Smooth muscle cell (in vitro differentiated cells): ENCODE measurements at regions not wholly inside any gene's neighbourhood (a gene's known extent, or its start where the extent isn't known, plus 50 kb on each side); places are given as distances from the start of the nearest gene placed in this dataset.

Source experiments
- DNase-seq: peaks from one replicate; lab custom pipeline; 2025; ENCODE audit not compliant: unreplicated experiment; lab: John Stamatoyannopoulos, UW
- H2AFZ ChIP-seq: fragments of 200-600 bp; sonication (generic); 2 replicates; pipeline ENCODE4 v1.6.0; 2016; ENCODE audit warnings: antibody characterized with exemption, low read depth, mild to moderate bottlenecking
- H3F3A ChIP-seq: fragments of 200-600 bp; sonication (generic); 2 replicates; pipeline ENCODE4 v1.6.0; 2017; ENCODE audit warnings: antibody characterized with exemption, low read depth
- H3K27ac ChIP-seq: fragments of 200-600 bp; sonication (generic); 2 replicates; pipeline ENCODE4 v1.5.1; 2016; ENCODE audit warnings: low read depth, mild to moderate bottlenecking
- H3K27me3 ChIP-seq: fragments of 200-600 bp; sonication (generic); 2 replicates; pipeline ENCODE4 v1.6.1; 2016; ENCODE audit warnings: low read depth, mild to moderate bottlenecking
- H3K36me3 ChIP-seq: fragments of 200-600 bp; sonication (generic); 2 replicates; pipeline ENCODE4 v1.5.1; 2016; ENCODE audit warnings: low read depth
- H3K4me1 ChIP-seq: fragments of 200-600 bp; sonication (generic); 2 replicates; pipeline ENCODE4 v1.5.1; 2016; ENCODE audit warnings: low read depth
- H3K4me2 ChIP-seq: fragments of 200-600 bp; sonication (generic); 2 replicates; pipeline ENCODE4 v1.6.0; 2016; ENCODE audit warnings: mild to moderate bottlenecking
- H3K4me3 ChIP-seq: fragments of 200-600 bp; sonication (generic); 2 replicates; pipeline ENCODE4 v1.5.1; 2016; ENCODE audit warnings: mild to moderate bottlenecking
- H3K79me2 ChIP-seq: fragments of 200-600 bp; sonication (generic); 2 replicates; pipeline ENCODE4 v1.6.0; 2016; ENCODE audit warnings: low read depth, mild to moderate bottlenecking
- H3K9ac ChIP-seq: fragments of 200-600 bp; sonication (generic); 2 replicates; pipeline ENCODE4 v1.6.0; 2016; ENCODE audit warnings: low read depth
- H3K9me3 ChIP-seq: fragments of 200-600 bp; sonication (generic); replicated peaks from 2 replicates; pipeline ENCODE4 v1.5.1; 2016; ENCODE audit warnings: low read depth
- H4K20me1 ChIP-seq: fragments of 200-600 bp; sonication (generic); 2 replicates; pipeline ENCODE4 v1.6.0; 2016; ENCODE audit warnings: low read depth
- WGBS: methylation state at CpG from one replicate; pipeline ENCODE4 v1.1.7; 2016; ENCODE audit warnings: low lambda C conversion rate; 5-methylcytosine and 5-hydroxymethylcytosine counted together
- TF ChIP-seq, protein P1 (sequence below): fragments of 200-600 bp; sonication (generic); IDR thresholded peaks from 2 replicates; pipeline ENCODE4 v1.5.1; 2017; ENCODE audit warnings: borderline replicate concordance, mild to moderate bottlenecking, antibody characterized with exemption; ENCODE audit not compliant: insufficient read depth, poor library complexity, severe bottlenecking

DNA sequence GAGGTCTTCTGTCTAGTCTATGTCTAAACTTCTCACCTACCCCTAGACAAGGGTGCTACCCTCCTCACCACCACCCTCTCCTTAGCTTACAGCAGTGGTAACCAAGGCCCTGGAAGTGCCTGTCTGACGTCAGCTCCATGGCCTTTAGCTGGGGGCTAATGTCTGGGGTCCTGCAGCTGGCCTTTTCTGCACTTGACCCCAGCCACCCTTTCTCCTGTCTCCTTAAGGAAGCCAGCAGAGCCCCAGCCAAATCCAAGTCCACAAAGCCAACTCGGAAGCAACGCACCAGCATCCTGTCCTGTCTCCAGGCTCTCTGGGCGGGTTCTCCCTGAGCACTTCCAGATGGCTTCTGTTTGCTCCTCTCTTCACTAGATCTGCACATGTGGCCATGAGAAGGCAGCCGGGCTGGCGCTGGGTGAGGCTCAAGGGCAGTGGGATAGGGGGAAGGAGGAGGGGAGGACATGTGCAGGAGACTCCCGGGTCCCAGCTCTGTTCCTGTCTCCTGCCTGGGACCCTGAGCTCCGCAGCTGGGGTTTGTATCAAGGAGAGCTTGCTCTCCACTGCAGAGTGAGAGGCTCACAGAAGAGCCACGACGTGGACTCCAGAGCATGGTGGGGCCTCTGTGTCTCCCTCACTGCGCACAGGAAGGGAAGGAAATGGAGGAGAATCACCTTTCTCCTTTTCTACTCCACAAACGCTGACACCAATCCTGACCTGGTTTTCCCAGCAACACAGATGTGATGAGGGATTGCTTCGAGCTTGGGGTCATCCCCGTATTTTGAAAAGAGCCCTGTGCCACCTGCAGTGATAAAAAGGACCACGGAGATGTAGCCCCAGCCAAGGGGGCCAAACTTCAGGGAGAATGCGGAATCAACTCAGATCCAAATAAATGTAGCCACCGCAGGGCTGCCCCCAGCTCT is 204.2 kb downstream of the USP12 start:
- H3K9ac ChIP-seq = no peak overlapping the region
- H3K36me3 ChIP-seq = no peaks in the 10 kb centered on the region
- WGBS = 68% methylated on average over 15 of the region's 17 CpGs
- H3K4me2 ChIP-seq = no peak overlapping the region
- H3K4me1 ChIP-seq = no peaks in the 10 kb centered on the region
- TF ChIP-seq, protein P1, sequence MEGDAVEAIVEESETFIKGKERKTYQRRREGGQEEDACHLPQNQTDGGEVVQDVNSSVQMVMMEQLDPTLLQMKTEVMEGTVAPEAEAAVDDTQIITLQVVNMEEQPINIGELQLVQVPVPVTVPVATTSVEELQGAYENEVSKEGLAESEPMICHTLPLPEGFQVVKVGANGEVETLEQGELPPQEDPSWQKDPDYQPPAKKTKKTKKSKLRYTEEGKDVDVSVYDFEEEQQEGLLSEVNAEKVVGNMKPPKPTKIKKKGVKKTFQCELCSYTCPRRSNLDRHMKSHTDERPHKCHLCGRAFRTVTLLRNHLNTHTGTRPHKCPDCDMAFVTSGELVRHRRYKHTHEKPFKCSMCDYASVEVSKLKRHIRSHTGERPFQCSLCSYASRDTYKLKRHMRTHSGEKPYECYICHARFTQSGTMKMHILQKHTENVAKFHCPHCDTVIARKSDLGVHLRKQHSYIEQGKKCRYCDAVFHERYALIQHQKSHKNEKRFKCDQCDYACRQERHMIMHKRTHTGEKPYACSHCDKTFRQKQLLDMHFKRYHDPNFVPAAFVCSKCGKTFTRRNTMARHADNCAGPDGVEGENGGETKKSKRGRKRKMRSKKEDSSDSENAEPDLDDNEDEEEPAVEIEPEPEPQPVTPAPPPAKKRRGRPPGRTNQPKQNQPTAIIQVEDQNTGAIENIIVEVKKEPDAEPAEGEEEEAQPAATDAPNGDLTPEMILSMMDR = no peak
- H3K79me2 ChIP-seq = no peaks in the 10 kb centered on the region
- no peak overlapping the region for H2AFZ ChIP-seq
- H3K9me3 ChIP-seq = no peaks in the 10 kb centered on the region
- peak; percentile 16 for DNase-seq
- no peaks in the 10 kb centered on the region for H3K27me3 ChIP-seq
- H3K27ac ChIP-seq = no peak overlapping the region
- no peaks in the 10 kb centered on the region for H4K20me1 ChIP-seq
- no peak overlapping the region for H3K4me3 ChIP-seq
- peaks cover 8% of the 10 kb centered on the region for H3F3A ChIP-seq

DNA sequence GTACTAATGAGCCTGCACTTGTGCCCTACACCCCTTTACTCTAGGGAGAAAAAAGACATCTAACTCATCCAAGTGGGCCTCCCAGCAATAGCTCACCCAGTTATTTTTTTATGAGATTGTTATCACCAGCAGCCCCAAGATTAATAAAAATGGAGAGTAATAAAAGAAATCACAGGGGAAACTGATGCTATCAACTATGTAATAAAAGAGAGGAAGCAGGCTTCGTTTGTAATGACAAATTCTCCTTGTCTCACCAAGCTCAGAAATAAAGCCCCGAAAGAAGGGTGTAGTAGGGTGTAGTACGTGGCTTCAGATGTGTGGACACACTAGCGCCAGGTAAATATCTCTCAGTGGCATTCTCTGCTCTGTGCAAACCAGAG is 204.9 kb downstream of the USP12 start:
- Histone ChIP-seq H3K4me2 (no peak overlapping the region), H3K27ac (no peak overlapping the region), H3K79me2 (no peaks in the 10 kb centered on the region), H3K9me3 (no peaks in the 10 kb centered on the region), H4K20me1 (no peaks in the 10 kb centered on the region), H3K4me1 (no peaks in the 10 kb centered on the region), H3K9ac (no peak overlapping the region), H3K4me3 (no peak overlapping the region), H3K36me3 (no peaks in the 10 kb centered on the region), H2AFZ (no peak overlapping the region), H3K27me3 (no peaks in the 10 kb centered on the region), H3F3A (peaks cover 8% of the 10 kb centered on the region)
- WGBS = 92% methylated on average over 4 of the region's 4 CpGs
- TF ChIP-seq, protein P1 = no peak
- DNase-seq = no peak

DNA sequence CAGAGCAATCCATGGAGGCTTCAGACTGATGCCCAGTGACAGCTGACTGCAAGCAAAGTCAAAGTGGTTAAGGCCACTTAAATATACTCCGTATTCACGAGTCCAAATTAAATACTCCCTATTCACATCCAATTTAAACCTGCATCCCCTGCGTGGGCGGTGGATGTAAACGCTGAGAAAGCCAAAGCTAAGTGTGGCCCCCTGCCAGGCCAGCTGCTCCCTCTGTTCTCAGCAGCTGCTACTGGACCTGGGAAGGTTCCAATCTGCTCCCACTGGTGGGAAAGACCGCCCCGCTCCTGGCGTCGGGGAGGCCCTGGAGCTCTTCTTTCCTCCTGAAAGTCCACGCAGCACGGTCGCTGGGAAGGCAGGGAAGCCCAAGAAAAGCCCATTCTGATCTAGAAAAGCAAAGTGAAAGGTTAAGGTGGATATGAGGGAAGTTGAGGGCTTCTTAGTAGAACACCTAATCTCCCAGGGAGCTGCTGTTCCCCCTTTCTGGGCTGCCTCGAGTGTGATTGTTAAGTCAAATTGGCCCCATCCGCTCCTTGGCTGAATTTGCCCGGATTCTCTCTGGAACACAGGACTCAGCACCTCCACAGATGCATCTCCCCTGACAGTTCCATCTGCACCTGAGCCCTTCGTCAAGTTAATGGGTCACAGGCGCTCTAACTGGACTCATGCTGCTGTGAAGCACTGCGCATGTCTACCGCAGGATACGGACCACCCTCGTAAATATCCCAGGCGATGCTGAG is 205.5 kb downstream of the USP12 start:
- TF ChIP-seq, protein P1 = no peak
- 77% methylated on average over 22 of the region's 22 CpGs for WGBS
- H3K4me3 ChIP-seq = no peak overlapping the region
- H3K36me3 ChIP-seq = no peaks in the 10 kb centered on the region
- no peak overlapping the region for H3K9ac ChIP-seq
- H3K79me2 ChIP-seq = no peaks in the 10 kb centered on the region
- H3K4me2 ChIP-seq = no peak overlapping the region
- no peaks in the 10 kb centered on the region for H3K9me3 ChIP-seq
- H4K20me1 ChIP-seq = no peaks in the 10 kb centered on the region
- no peak overlapping the region for H2AFZ ChIP-seq
- peaks cover 8% of the 10 kb centered on the region for H3F3A ChIP-seq
- no peak for DNase-seq
- no peak overlapping the region for H3K27ac ChIP-seq
- no peaks in the 10 kb centered on the region for H3K4me1 ChIP-seq
- H3K27me3 ChIP-seq = peaks cover 3% of the 10 kb centered on the region
